ENCODE measurements at regions not wholly inside any gene's neighbourhood (a gene's known extent, or its start where the extent isn't known, plus 50 kb on each side); places are given as distances from the start of the nearest gene placed in this dataset.

GRCh38 chr10:114881901-114882300, 56.1 kb upstream of the TRUB1 start:
- no peak for TF ChIP-seq CTCF (IDR thresholded peaks at IDR 0.05; ENCODE audit: low read depth, low read length)
- TF ChIP-seq EZH2phosphoT487 (IDR thresholded peaks at IDR 0.05; ENCODE audit: low read depth), result no peak

Data from OCI-LY3 (cell line).